ENCODE measurements at regions not wholly inside any gene's neighbourhood (a gene's known extent, or its start where the extent isn't known, plus 50 kb on each side); places are given as distances from the start of the nearest gene placed in this dataset.
A peak's percentile ranks its signal among the peaks of the same experiment; 100 is the strongest.

GRCh38 chr9:18067548-18068120 lies 406.3 kb upstream of the ADAMTSL1 start:
- Histone ChIP-seq H3K36me3 (ENCODE audit: control insufficient read depth, insufficient read depth, low read length) (no peaks in the 10 kb centered on the region), H3K9ac (ENCODE audit: insufficient read depth, low read length) (no peak overlapping the region), H3K4me2 (ENCODE audit: extremely low read depth, insufficient read depth, low read length) (no peak overlapping the region), H2AFZ (ENCODE audit: low read length) (no peak overlapping the region), H4K20me1 (ENCODE audit: control insufficient read depth, extremely low read depth, insufficient read depth, low read length) (no peaks in the 10 kb centered on the region), H3K27ac (ENCODE audit: insufficient read depth, low read length) (no peak overlapping the region), H3K79me2 (ENCODE audit: control insufficient read depth, insufficient read depth, low read length) (no peaks in the 10 kb centered on the region), H3K27me3 (ENCODE audit: control insufficient read depth, insufficient read depth, low read length) (no peaks in the 10 kb centered on the region), H3K9me3 (ENCODE audit: control insufficient read depth, insufficient read depth, low read depth, low read length) (no peaks in the 10 kb centered on the region), H3K4me1 (ENCODE audit: control insufficient read depth, extremely low read depth, insufficient read depth, low read length) (no peaks in the 10 kb centered on the region), H3K4me3 (replicated peaks in 1 of 4; ENCODE audit: control extremely low read depth in 1 of 4, insufficient read depth in 1 of 4, low read depth in 3 of 4, low read length in 4 of 4) (no peak overlapping the region)
- TF ChIP-seq CTCF (conservative IDR thresholded peaks at IDR 0.05 in 1 of 2, IDR thresholded peaks at IDR 0.05 in 1 of 2; ENCODE audit: low read depth in 1 of 2, low read length in 2 of 2) = no peak
- TF ChIP-seq EZH2 (IDR thresholded peaks at IDR 0.05; ENCODE audit: low read length, missing control alignments) = no peak
- no peak for DNase-seq (ENCODE audit: low read depth in 2 of 2)

GRCh38 chr9:18068900-18069299 lies 405.1 kb upstream of the ADAMTSL1 start:
- no peak for DNase-seq (ENCODE audit: low read depth in 2 of 2)
- Histone ChIP-seq H3K9me3 (ENCODE audit: control insufficient read depth, insufficient read depth, low read depth, low read length) (no peaks in the 10 kb centered on the region), H2AFZ (ENCODE audit: low read length) (no peak overlapping the region), H3K27me3 (ENCODE audit: control insufficient read depth, insufficient read depth, low read length) (no peaks in the 10 kb centered on the region), H3K9ac (ENCODE audit: insufficient read depth, low read length) (no peak overlapping the region), H3K36me3 (ENCODE audit: control insufficient read depth, insufficient read depth, low read length) (no peaks in the 10 kb centered on the region), H3K4me3 (replicated peaks in 1 of 4; ENCODE audit: control extremely low read depth in 1 of 4, insufficient read depth in 1 of 4, low read depth in 3 of 4, low read length in 4 of 4) (no peak overlapping the region), H3K4me2 (ENCODE audit: extremely low read depth, insufficient read depth, low read length) (no peak overlapping the region), H4K20me1 (ENCODE audit: control insufficient read depth, extremely low read depth, insufficient read depth, low read length) (no peaks in the 10 kb centered on the region), H3K27ac (ENCODE audit: insufficient read depth, low read length) (no peak overlapping the region), H3K4me1 (ENCODE audit: control insufficient read depth, extremely low read depth, insufficient read depth, low read length) (no peaks in the 10 kb centered on the region), H3K79me2 (ENCODE audit: control insufficient read depth, insufficient read depth, low read length) (no peaks in the 10 kb centered on the region)
- no peak for TF ChIP-seq CTCF (conservative IDR thresholded peaks at IDR 0.05 in 1 of 2, IDR thresholded peaks at IDR 0.05 in 1 of 2; ENCODE audit: low read depth in 1 of 2, low read length in 2 of 2)
- TF ChIP-seq EZH2 (IDR thresholded peaks at IDR 0.05; ENCODE audit: low read length, missing control alignments) = no peak

GRCh38 chr9:18071651-18072060 lies 402.3 kb upstream of the ADAMTSL1 start:
- Histone ChIP-seq H3K27me3 (ENCODE audit: control insufficient read depth, insufficient read depth, low read length) (no peaks in the 10 kb centered on the region), H3K27ac (ENCODE audit: insufficient read depth, low read length) (no peak overlapping the region), H3K4me1 (ENCODE audit: control insufficient read depth, extremely low read depth, insufficient read depth, low read length) (no peaks in the 10 kb centered on the region), H3K9ac (ENCODE audit: insufficient read depth, low read length) (no peak overlapping the region), H2AFZ (ENCODE audit: low read length) (no peak overlapping the region), H3K4me2 (ENCODE audit: extremely low read depth, insufficient read depth, low read length) (no peak overlapping the region), H3K36me3 (ENCODE audit: control insufficient read depth, insufficient read depth, low read length) (no peaks in the 10 kb centered on the region), H3K4me3 (replicated peaks in 1 of 4; ENCODE audit: control extremely low read depth in 1 of 4, insufficient read depth in 1 of 4, low read depth in 3 of 4, low read length in 4 of 4) (no peak overlapping the region), H3K79me2 (ENCODE audit: control insufficient read depth, insufficient read depth, low read length) (no peaks in the 10 kb centered on the region), H4K20me1 (ENCODE audit: control insufficient read depth, extremely low read depth, insufficient read depth, low read length) (no peaks in the 10 kb centered on the region), H3K9me3 (ENCODE audit: control insufficient read depth, insufficient read depth, low read depth, low read length) (no peaks in the 10 kb centered on the region)
- TF ChIP-seq CTCF (conservative IDR thresholded peaks at IDR 0.05 in 1 of 2, IDR thresholded peaks at IDR 0.05 in 1 of 2; ENCODE audit: low read depth in 1 of 2, low read length in 2 of 2) = no peak
- peak; percentile 10 to 25 for DNase-seq (ENCODE audit: low read depth in 2 of 2)
